B cell (primary cell): ENCODE measurements at regions not wholly inside any gene's neighbourhood (a gene's known extent, or its start where the extent isn't known, plus 50 kb on each side); places are given as distances from the start of the nearest gene placed in this dataset.

ENCODE experiments used
- ATAC-seq: fragments of 200-7000 bp; cut with Tn5 transposase; one replicate; pipeline ENCODE4 v1.10.0; 2021; ENCODE audit warnings: low read depth, mild to moderate bottlenecking, moderate number of reproducible peaks, moderate library complexity
- CTCF ChIA-PET: fragments of 350-600 bp; sonication (Branson Sonifier 250); formaldehyde crosslinking; loops from one replicate; lab custom pipeline; 2021; ENCODE audit warnings: antibody characterized with exemption, inconsistent platforms; lab: Charles Lee
- POLR2A ChIA-PET: fragments of 350-600 bp; sonication (Branson Sonifier 250); formaldehyde crosslinking; loops from one replicate; lab custom pipeline; 2021; ENCODE audit warnings: antibody characterized with exemption; lab: Charles Lee
- DNase-seq: peaks from one replicate; pipeline ENCODE4 v3.0.0; 2013
- H2AFZ ChIP-seq: 2 replicates; pipeline ENCODE4 v1.6.1; 2012; ENCODE audit warnings: mild to moderate bottlenecking, low read depth, low read length; ENCODE audit not compliant: insufficient read depth, poor library complexity, severe bottlenecking
- H3K27ac ChIP-seq, 2 donors: 1 replicate in 1 of 2; 2 replicates in 1 of 2; pipeline ENCODE4 v1.5.1; 2012 to 2013; ENCODE audit warnings: low read length in 2 of 2, mild to moderate bottlenecking in 2 of 2, moderate library complexity in 1 of 2
- H3K27me3 ChIP-seq, 4 experiments: fragments of 200-600 bp in 1 of 4; sonication (generic) in 1 of 4; replicated peaks in 1 of 4; 1 replicate in 2 of 4; 2 replicates in 2 of 4; pipeline versions ENCODE4 v1.6.1 to v1.7.0; 2013 to 2016; ENCODE audit warnings: low read length in 3 of 4, mild to moderate bottlenecking in 2 of 4, mixed read lengths in 1 of 4, moderate library complexity in 1 of 4; ENCODE audit not compliant: insufficient read depth in 4 of 4, control insufficient read depth in 3 of 4; ENCODE audit errors: control extremely low read depth in 1 of 4
- H3K36me3 ChIP-seq, 2 experiments: replicated peaks in 1 of 2; 1 replicate in 1 of 2; 2 replicates in 1 of 2; pipeline versions ENCODE4 v1.6.1 to v1.7.1; 2013; ENCODE audit warnings: low read length in 1 of 2; ENCODE audit not compliant: insufficient read depth in 2 of 2, control insufficient read depth in 1 of 2; ENCODE audit errors: control extremely low read depth in 1 of 2, extremely low read depth in 1 of 2
- H3K4me1 ChIP-seq, 2 donors: fragments of 200-600 bp in 1 of 2; sonication (generic) in 1 of 2; 1 replicate in 1 of 2; 2 replicates in 1 of 2; pipeline versions ENCODE4 v1.5.1 to v1.6.1; 2013 to 2017; ENCODE audit warnings: low read length in 2 of 2; ENCODE audit not compliant: control insufficient read depth in 2 of 2, insufficient read depth in 2 of 2
- H3K4me2 ChIP-seq: replicated peaks from 2 replicates; pipeline ENCODE3; 2012; ENCODE audit warnings: mild to moderate bottlenecking, low read depth, low read length; ENCODE audit not compliant: poor library complexity, severe bottlenecking
- H3K4me3 ChIP-seq, 5 experiments: fragments of 200-600 bp in 1 of 5; sonication (generic) in 1 of 5; 1 replicate in 3 of 5; 2 replicates in 2 of 5; pipeline versions ENCODE4 v1.5.1 to v1.7.0; 2011 to 2016; ENCODE audit warnings: low read length in 4 of 5, mild to moderate bottlenecking in 4 of 5, low read depth in 2 of 5, control low read depth in 1 of 5, moderate library complexity in 1 of 5; ENCODE audit not compliant: insufficient read depth in 1 of 5; ENCODE audit errors: control extremely low read depth in 1 of 5, extremely low read depth in 1 of 5
- H3K79me2 ChIP-seq: fragments of 200-600 bp; sonication (generic); one replicate; pipeline ENCODE4 v1.6.0; 2016; ENCODE audit warnings: low read length; ENCODE audit not compliant: control insufficient read depth, insufficient read depth
- H3K9ac ChIP-seq: fragments of 200-600 bp; sonication (generic); 2 replicates; pipeline ENCODE4 v1.6.1; 2017; ENCODE audit warnings: mild to moderate bottlenecking, low read length, moderate library complexity
- H3K9me3 ChIP-seq, 3 donors: one replicate each; pipeline versions ENCODE4 v1.6.1 to v1.7.1; 2013; ENCODE audit warnings: low read length in 2 of 3; ENCODE audit not compliant: control insufficient read depth in 2 of 3, insufficient read depth in 1 of 3; ENCODE audit errors: control extremely low read depth in 1 of 3
- H4K20me1 ChIP-seq: 2 replicates; pipeline ENCODE4 v1.6.0; 2012; ENCODE audit warnings: mild to moderate bottlenecking, low read length; ENCODE audit not compliant: insufficient read depth, control insufficient read depth, poor library complexity, severe bottlenecking
- H3K27ac Mint-ChIP-seq: one replicate; pipeline ENCODE4 v1.8.0; 2021; ENCODE audit warnings: mixed read lengths
- H3K27me3 Mint-ChIP-seq: one replicate; pipeline ENCODE4 v1.8.0; 2021; ENCODE audit warnings: mixed read lengths
- H3K4me1 Mint-ChIP-seq: one replicate; pipeline ENCODE4 v1.8.0; 2021; ENCODE audit warnings: mixed read lengths
- H3K4me3 Mint-ChIP-seq: one replicate; pipeline ENCODE4 v1.8.0; 2021; ENCODE audit warnings: mixed read lengths
- H3K9me3 Mint-ChIP-seq: one replicate; pipeline ENCODE4 v1.8.0; 2022; ENCODE audit warnings: mixed read lengths; ENCODE audit not compliant: insufficient read depth
- CTCF ChIP-seq: fragments of 200-600 bp; IDR thresholded peaks from one replicate; pipeline ENCODE4 v1.8.0; 2022; ENCODE audit warnings: antibody characterized with exemption, mild to moderate bottlenecking
- EZH2 ChIP-seq: IDR thresholded peaks from 2 replicates; pipeline ENCODE4 v1.6.1; 2012; ENCODE audit warnings: borderline replicate concordance, low read depth, mild to moderate bottlenecking, moderate library complexity, low read length; ENCODE audit not compliant: insufficient read depth, poor library complexity, severe bottlenecking
- WGBS: methylation state at CpG from one replicate; pipeline ENCODE4 v1.1.5; 2013; ENCODE audit warnings: missing lambda C conversion rate; ENCODE audit not compliant: insufficient coverage; 5-methylcytosine and 5-hydroxymethylcytosine counted together
- intact Hi-C: fragments of 100-400 bp; cut with micrococcal nuclease; formaldehyde crosslinking; loops from one replicate; pipeline ENCODE4 v1.10.0; 2022

- no peak overlapping the region for H3K4me3 ChIP-seq
- intact Hi-C loops = no loop called here
- Mint-ChIP-seq H3K4me3 (no peak overlapping the region), H3K4me1 (no peaks in the 10 kb centered on the region), H3K9me3 (peaks cover 32% of the 10 kb centered on the region), H3K27me3 (peaks cover under 1% of the 10 kb centered on the region), H3K27ac (no peak overlapping the region)
- no peak overlapping the region for H3K4me2 ChIP-seq
- H3K27ac ChIP-seq = no peak overlapping the region
- H3K4me1 ChIP-seq = no peaks in the 10 kb centered on the region
- TF ChIP-seq EZH2 (no peak), CTCF (no peak)
- no peak overlapping the region for H2AFZ ChIP-seq
- no peaks in the 10 kb centered on the region for H3K27me3 ChIP-seq
- ATAC-seq = no peak
- ChIA-PET CTCF (no interaction called here), POLR2A (no interaction called here)
- H3K36me3 ChIP-seq = no peaks in the 10 kb centered on the region
- no peak for DNase-seq
- H4K20me1 ChIP-seq = no peaks in the 10 kb centered on the region
- H3K9me3 ChIP-seq = peaks cover 0 to 9% (median 6%) of the 10 kb centered on the region in 3 donors
- H3K79me2 ChIP-seq = no peaks in the 10 kb centered on the region
- no peak overlapping the region for H3K9ac ChIP-seq
Observed at GRCh38 chr5:5995819-5996218, 382.5 kb downstream of the MED10 start.

GRCh38 chr5:5986492-5987178 is 391.7 kb downstream of the MED10 start:
- Histone ChIP-seq H4K20me1 (no peaks in the 10 kb centered on the region), H3K9ac (no peak overlapping the region), H3K36me3 (no peaks in the 10 kb centered on the region), H3K27ac (no peak overlapping the region), H3K4me2 (no peak overlapping the region), H3K27me3 (no peaks in the 10 kb centered on the region), H3K79me2 (no peaks in the 10 kb centered on the region), H3K4me3 (no peak overlapping the region), H3K9me3 (no peaks in the 10 kb centered on the region), H2AFZ (no peak overlapping the region), H3K4me1 (no peaks in the 10 kb centered on the region)
- Mint-ChIP-seq H3K27ac (no peak overlapping the region), H3K4me3 (no peak overlapping the region), H3K4me1 (no peaks in the 10 kb centered on the region), H3K27me3 (no peaks in the 10 kb centered on the region), H3K9me3 (peaks cover 3% of the 10 kb centered on the region)
- ATAC-seq (no peak), DNase-seq (no peak)
- intact Hi-C loops = no loop called here
- no peak for TF ChIP-seq EZH2
- no peak for TF ChIP-seq CTCF
- CTCF ChIA-PET = no interaction called here
- POLR2A ChIA-PET = no interaction called here
- no CpG with 5 or more reads among the region's 5 CpGs for WGBS
